CD4-positive, alpha-beta T cell treated with Interleukin-4 for 4 hours (primary cell): ENCODE measurements at regions not wholly inside any gene's neighbourhood (a gene's known extent, or its start where the extent isn't known, plus 50 kb on each side); places are given as distances from the start of the nearest gene placed in this dataset.

ENCODE experiments used
- DNase-seq: peaks from one replicate; pipeline ENCODE4 v3.0.0-alpha.2; 2020

DNA sequence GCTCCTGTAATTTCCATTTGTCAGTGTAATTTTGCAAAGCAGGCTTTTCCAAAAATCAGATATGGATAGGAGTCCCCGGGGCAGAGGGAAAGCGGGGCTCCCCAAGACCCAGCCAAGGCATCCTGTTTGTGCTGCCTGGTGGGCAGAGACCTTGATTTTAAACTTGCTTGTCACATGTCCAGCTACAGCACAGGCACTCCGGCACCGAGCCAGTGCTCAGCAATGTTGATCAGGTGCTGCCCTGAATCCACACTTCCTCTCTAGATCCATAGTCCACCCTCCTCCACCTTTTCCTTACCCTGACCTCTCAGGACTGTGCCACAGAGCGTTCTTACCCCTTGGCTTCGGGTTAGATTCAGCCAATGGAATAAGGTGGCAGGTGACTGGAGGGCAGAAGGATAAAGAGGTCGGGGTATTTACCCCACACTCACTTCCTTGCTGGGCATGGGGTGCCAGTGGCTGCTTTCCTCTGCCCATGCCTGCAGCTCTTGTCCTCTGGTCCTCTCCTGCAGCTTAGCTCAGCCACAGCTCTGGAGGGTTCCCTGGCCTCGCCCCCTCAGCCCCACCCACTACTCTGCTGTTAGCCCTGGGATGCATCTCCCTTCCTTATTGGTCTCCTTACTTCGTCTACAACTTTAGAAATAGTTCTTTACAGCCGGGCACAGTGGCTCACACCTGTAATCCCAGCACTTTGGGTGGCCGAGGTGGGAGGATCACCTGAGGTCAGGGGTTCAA, 80.1 kb downstream of the IRF2BPL start:
- DNase-seq = no peak

DNA sequence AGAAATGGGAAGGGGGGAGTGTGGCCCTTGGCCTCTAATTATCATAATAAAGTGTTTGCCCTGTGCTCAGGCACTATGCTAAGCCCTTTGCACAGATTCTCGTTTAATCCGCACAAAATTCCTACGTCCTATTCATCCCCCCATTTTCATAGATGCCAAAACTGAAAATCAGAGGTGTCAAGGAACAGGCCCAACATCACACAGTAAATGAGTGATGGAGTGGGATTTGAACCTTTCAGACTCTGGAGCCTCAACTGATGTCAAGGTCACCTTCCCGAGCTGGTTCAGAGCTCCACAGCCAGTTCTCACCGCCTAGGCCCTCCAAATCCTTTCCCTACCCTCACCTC, 80.7 kb downstream of the IRF2BPL start:
- DNase-seq = no peak

DNA sequence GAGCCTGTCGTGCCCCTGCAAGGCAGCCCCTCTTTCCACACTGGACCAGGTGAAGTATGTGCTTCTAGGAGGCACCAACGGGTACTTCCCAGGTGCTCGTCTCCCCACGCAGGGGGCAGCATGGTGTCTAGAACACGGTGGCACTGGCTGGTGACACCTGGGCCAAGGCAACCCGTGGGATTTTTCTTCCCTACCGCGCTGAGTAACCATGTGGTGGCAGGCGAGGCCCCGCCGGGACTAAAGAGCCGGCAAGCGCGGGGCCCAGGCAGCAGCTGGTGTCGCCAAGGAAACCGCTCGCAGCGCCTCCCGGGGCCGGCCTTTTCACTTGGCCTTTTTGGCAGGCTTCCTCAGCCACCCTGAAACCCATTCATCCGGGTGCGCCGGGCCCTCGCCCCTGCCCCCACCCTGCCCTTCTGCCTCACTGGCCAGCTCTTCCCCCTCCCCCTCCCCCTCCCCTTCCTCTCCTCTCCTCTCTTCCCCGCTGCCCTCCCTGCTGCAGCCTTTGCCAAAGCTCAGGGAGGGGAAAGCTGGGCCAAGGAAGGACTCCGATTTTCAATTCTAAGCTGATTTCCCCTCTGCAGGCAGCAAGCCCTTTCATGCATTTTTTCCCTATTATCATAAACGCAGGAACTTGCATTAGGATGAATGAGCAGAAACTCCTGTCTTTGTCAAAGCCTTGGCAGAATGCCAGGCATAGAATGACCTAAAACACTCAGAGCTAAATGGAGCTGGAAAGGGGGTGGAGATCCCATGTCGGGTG, 81.2 kb downstream of the IRF2BPL start:
- peak; percentile 83 for DNase-seq

DNA sequence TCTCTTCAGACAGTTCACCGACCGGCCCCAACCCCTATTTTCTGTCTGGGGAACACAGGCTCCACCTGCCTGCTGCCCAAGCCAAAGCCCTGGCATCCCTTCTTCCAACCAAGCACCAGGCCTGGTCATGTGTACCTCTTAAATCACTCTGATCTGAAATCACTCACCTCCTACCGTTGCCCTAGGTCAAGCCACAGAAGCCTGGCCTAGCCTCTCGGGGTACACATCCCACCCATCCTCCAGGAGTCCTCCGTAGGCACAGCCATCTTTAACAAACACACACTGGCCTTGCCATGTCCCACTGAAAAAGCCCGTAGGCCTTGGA, 81.8 kb downstream of the IRF2BPL start:
- no peak for DNase-seq

DNA sequence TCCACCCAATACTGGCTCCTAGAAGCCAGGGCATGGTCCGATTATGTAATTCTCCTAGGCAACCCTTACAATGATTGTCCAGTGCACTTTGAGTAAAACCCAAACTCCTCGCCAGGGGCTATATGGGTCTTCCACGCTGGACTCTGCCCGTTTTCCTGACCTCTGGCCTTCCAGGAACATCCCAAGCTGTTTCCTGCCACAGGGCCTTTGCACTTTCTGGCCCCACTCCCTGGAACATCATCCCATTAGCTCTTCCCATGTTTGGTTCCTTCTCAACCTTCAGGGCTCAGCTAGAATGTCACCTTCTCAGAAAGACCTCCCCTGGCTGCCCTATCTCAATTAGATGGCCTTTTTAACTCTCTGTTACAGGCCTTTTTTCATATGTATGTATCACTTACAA, 85.4 kb downstream of the IRF2BPL start:
- no peak for DNase-seq

DNA sequence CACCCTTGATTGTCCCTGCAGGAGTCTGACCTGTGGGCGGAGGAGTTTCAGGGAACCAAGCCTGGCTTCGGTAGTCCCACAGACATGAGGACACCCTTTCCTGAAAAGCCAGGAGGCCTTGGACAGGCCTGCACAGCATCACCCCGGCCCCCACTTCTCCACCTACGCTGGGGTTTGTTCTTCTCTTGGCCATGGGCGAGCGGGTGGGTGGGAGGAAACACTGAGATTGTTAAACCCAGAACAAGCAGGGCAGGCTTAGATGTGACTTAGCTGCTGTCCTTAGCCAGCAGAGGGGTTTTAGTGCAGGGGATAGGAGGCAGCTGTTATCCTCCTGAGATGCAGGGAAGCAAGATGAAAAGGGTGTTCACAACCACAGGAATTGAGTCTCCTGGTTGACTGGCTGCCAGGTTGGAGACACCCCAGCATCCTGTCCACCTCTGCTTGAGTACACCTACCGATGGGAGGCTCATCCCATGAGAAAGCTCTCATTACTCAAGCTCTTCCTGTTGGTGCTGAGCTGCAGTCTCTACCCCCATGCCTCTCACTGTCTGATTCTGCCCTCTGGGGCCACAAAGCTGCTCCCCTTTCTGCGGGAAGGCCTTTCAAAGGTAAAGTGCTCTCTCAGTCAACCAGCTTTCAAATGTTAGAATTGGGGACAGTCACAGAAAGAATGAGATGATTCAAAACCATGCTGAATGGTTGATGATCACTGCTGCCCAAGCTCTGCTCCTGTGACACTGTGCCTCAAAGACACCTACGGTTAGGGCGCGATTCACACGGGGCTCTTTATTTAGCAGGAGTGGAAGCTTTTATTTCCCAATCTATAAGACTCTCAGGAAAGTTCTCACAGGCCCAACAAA, 86.3 kb downstream of the IRF2BPL start:
- DNase-seq = no peak

DNA sequence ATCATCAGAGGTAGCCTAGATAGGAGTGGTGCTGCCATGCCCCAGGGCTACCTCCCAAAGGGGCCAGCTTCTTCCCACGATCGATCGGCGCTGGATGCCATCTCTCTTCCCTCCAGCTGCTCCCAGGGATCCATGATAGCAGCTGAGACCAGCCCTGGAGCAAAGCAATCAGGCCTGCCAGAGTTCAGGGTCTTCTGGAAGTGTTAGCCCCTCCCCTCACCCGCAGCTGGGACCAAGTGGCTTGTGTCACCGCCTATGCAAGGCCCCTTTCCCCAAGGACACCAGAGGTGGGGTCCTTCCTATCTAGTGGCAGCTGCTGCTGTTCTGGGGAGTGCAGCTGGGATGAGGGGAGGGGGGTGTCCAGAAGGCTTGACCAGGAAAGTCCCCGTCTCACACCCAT, 87.0 kb downstream of the IRF2BPL start:
- DNase-seq = no peak

DNA sequence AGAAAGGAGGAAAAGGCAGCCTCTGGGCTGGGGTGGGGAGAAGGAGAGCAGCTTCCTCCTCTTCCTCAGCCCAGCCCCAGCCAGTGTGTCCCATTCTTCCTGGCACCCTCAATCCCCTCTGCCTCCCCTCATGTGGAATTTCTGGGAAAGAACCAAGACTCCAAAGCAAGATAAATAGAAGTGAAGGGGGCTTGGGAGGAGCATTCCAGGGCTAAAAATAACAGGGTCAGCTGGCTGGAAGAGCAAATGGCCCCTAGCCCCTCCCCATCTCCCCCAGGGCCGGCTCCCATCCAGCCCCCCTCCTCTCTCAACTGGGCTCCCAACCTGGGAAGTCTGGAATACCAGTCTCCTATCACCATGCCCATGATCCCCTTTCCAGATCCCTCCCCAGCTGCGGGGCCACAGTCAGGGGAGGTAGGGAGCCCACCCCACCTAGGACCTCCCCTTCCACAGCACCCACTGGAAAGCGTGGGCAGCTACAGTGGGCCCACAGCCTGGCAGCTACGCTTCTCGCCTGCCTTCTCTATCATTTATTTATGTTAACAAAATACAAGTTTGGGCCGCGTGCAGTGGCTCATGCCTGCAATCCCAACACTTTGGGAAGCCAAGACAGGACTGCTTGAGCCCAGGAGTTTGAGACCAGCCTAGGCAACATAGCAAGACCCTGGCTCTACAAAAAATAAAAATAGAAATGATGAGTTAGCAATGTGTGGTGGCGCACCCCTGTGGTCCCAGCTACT, 88.3 kb downstream of the IRF2BPL start:
- no peak for DNase-seq

DNA sequence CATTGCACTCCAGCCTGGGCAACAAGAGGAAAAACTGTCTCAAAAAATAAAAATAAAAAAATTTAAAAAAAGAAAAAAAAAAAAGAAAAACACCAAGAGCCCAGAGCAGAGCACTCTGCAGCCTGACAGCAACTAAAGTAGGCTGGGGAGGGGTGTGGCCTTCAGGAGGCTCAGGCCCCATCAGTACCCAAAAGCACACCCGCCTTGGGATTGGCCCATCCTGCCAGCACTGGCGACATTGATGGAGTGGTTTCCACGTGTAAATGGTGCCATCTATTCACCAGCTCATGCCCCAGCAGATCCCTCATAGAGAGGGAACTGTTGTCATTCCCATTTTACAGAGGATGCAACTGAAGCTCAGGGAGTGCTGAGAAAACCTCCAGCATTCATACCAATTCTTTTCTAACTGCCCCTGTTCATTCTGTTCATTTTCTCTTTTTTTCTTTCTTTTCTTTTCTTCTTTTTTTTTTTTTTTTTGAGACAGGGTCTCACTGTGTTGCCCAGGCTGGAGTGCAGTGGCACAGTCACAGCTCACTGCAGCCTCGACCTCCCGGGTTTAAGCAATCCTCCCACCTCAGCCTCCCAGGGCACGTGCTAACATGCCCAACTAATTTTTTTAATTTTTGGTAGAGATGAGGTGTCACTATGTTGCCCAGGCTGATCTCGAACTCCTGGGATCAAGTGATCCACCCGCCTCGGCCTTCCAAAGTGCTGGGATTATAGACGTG, 89.3 kb downstream of the IRF2BPL start:
- no peak for DNase-seq

DNA sequence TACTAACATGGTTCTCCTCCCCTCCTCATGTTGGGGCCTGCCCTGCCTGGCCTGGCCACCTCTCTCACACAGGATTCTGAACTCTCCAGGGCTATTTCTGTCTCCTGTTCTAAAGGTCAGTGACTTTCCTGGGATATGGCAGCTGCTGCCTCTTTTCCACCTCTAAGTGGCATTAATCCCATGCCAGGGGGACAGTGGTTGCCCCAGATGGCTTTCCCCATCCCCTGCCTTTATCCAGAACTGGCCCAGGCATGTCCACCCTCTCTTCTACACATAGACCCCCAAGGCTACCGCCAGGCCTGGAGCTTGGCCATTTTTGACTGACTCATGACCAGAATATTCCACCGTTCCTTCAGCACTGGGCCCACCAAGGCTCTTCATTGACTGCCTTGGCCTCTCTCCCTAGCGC, 90.4 kb downstream of the IRF2BPL start:
- DNase-seq = no peak

DNA sequence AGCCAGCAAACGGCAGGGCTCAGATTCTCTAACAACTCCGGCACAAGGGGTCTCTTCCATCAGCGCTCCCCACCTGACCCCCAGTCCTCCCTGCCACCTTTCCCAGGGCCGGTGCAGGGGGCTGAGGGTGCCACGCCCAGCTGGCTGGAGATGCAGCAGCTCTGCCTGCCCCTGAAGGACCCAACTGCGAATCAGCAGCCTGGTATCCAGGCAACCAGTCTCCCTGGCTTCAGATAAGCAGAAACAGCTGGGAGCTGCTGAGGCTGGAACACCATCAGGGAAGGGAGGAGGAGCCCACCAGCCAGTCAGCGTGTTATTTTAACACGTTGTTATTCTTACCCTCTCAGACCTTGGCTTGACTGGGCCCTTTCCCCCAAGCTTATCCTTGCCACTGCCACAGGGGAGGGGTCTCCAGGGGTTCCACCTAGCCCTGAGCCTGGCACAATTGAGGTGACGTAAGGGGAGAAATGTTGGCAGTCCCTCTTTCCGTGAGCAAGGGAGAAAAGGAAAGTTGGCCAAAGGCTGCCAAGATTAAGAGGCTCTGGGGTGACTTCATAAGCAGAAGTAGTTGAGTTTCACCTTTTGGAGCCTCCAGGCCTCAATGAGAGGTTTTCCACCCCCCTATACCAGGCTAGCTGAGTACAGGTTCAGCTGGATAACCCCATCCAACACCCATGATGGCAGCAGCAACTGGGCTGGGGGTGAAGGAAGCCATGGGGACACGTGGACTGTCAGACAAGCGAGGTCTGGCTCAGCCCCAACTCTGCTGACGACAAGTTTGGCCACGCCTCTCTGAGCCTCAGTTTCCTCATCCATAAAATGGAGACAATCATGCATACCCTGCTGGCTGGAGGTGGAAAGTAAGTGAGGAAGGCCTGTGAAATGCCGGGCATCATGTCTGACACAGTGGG, 91.1 kb downstream of the IRF2BPL start:
- no peak for DNase-seq

DNA sequence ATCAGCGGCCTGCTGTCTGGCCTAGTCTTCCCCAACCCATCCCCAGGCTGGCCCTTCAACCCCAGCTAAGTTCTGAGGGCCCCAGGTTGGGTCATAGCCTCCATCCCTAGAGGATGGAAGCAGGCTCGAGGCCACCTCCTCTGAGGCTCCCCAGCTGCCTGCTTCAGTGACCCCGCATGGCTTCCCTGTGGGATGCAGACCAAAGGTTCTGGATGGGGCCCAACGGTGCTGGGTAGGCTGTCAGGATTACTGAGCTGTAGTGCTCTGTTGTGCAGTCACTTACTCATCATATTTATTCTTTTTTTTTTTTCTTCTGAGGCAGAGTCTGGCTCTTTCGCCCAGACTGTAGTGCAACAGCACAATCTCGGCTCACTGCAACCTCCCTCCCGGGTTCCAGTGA, 92.0 kb downstream of the IRF2BPL start:
- no peak for DNase-seq

DNA sequence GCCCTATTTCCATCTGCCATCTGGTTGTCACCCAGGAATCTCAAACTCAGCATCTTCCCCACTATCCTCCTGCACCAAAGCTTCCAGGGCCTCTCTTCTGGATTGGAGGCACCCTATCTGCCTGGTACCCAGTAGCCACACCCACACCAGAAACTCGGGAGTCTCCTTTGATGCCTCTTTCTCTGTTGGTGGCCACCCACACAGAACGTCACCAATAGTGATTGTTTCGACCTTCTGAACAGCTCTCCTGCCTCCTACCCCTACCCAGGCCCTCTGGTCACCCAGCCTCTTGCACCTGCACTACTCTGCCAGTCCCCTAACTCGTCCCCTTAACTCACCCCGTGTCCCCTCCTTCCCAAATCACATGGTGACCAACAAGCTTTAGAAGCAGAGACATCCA, 95.0 kb downstream of the IRF2BPL start:
- no peak for DNase-seq

DNA sequence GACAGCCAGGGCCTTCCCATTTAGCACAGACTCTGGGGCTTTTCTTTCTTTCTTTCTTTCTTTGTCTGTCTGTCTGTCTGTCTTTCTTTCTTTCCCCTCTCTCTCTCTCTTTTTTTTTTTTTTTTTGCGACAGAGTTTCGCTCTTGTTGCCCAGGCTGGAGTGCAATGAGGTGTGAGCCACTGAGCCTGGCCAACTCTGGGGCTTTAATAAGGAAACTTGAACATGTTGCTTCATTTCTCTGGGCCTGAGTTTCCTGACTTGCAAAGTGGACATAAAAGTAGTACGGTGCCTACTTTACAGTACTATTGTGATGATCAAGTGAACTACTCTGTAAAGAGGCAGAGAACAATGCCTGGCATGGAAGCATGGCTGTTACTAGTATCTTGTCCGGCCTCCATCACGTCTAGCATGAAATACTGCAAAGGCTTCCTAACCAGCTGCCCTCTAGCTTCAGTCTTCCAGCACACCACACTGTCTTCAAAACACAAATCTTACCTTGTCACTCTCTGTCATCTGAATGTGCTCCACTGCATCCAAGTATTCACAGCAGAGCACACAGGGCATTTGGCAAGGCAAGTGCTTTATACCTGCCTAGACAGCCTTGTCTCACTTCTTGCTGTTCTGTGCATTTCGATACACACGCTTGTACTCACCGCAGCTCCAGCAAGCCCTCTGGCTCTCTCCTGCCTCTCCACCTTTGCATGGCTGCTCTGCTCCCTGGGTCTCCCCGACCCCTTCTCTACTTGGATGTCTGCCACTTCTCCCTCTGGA, 96.7 kb downstream of the IRF2BPL start:
- DNase-seq = no peak

DNA sequence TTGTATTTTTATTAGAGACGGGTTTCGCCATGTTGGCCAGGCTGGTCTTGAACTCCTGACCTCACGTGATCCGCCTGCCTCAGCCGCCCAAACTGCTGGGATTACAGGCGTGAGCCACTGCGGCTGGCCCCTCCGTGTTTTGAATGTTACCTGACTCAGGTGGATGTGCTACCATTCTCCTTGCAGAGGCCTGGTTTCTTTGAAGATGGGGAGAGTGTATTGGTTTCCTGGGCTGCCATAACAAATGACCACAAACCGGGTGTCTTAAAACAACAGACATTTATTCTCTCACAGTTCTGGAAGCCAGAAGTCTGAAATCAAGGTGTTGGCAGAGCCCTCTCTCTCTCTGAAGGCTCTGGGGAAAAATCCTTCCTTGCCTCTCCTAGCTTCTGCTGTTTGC, 98.0 kb downstream of the IRF2BPL start:
- peak; percentile 27 for DNase-seq

DNA sequence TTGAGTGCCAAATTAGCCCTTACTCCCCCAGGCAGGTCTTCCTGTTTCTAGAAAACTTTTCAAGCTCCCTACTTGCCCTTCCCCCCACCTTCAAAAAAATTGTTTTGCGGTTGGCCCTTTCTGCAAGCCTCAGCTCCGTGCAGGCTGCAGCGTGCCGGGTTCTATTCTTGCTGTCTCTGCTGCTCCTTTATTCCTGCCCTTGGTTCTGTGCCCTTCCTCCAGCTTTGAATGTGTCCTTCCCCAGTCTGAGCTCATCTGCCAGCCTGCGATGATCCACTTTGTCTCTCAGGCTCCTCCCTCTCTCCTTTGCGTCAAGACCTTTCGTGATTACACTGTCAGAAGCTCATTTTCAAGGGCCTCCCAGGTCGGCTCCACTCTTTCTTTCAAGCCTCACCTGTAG, 98.6 kb downstream of the IRF2BPL start:
- peak; percentile 80 for DNase-seq

DNA sequence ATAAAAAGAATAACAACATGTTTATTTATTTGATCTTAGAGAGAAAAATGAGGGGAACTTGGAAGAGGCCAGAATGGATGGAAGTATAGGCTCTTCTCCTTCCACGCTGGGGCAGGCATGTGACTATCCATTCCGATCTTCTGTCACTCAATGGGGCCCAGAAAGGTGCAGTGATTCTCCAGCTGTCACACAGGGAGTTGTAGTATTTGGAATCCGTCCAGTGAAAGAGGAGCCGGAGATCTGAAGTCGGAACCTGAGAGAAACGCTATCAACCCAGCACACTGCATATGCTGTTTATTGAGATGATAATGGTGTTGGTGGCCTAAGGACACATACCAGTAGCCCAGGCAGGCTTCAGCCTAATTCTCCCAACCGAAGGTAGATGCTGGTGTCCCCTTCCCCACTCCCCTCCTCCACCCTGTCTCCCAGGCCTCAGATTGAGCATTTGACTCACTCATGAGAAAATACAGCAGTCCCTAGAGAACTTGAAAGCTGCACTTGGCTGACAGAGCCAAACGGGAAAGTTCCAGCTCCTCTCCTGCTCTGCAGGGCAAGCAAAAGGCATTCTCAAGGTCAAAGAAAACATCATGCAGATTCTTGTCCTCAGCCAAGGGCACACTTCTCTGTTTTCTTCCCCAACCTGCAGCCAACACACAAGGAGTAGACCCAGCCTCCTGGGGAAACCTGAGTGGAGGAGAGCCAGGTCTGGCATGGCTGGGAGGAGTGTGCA, 100.4 kb downstream of the IRF2BPL start:
- DNase-seq = no peak

DNA sequence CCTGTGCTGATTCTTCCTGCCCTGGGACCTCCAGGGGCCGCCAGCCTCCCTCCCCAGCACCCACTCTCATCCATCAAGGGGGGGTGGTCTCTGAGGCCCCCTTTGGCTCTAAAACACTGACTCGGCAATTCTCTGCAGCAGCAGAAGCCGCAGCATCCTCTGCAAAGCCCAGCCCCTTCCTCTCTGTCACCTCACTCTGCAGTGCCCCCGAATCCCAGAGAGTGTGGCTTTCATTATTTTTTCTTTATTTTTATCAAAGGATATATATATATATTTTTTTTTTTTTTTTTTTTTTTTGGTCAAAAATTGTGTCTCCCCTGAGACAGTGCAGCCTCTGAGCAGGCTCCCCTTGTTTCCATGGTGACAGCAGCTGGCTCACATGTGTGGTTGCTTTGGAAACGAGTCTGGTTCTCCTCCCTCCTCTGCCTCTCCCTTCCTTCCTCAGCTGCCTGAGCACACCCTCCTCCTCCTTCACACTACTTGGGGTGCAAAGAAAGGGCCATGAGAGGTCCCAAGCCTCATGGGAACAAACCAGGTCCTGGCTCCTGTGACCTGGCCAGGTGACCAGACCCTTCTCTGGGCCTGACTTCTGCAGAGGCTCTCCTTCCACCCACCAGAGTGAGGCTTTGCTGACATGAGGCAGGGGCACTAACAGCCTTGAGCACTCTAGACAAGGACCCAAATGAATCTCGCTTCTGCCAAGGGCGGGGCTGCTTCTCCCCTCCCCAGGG, 100.5 kb downstream of the LRRC74A start:
- DNase-seq = peak; percentile 94

DNA sequence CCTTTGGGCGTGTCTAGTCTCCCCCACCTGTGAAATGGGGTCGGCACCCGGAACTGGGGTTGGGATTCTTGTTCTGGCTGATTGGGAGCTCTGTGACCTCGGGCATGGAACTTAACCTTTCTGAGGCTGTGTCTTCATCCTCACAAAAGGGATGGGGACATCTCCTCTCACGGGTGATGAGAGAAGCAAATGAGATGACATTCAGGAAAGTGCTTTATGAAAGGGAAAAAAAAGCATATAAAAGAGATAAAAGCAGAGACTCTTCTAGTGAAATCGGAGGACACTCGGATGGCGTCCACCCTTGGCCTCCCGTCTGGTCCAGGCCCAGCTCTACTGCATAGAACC, 98.9 kb downstream of the LRRC74A start:
- DNase-seq = no peak
